Activated B cell treated with CpG ODN at 0.5 μM for 24 hours (primary cell): ENCODE measurements at regions not wholly inside any gene's neighbourhood (a gene's known extent, or its start where the extent isn't known, plus 50 kb on each side); places are given as distances from the start of the nearest gene placed in this dataset.

Experiments used
- ATAC-seq: fragments of 200-7000 bp; cut with Tn5 transposase; one replicate; pipeline ENCODE4 v1.10.0; 2021; ENCODE audit warnings: low read depth, mild to moderate bottlenecking, moderate library complexity
- CTCF ChIA-PET: fragments of 350-600 bp; sonication (Branson Sonifier 250); formaldehyde crosslinking; loops from one replicate; lab custom pipeline; 2021; ENCODE audit warnings: antibody characterized with exemption; lab: Charles Lee
- POLR2A ChIA-PET: fragments of 350-600 bp; sonication (Branson Sonifier 250); formaldehyde crosslinking; loops from one replicate; lab custom pipeline; 2021; ENCODE audit warnings: antibody characterized with exemption; lab: Charles Lee
- DNase-seq: peaks from one replicate; pipeline ENCODE4 v3.0.0; 2022
- H3K27ac Mint-ChIP-seq: one replicate; pipeline ENCODE4 v1.8.0; 2020; ENCODE audit warnings: mixed read lengths
- H3K27me3 Mint-ChIP-seq: one replicate; pipeline ENCODE4 v1.8.0; 2021; ENCODE audit warnings: mixed read lengths
- H3K36me3 Mint-ChIP-seq: one replicate; pipeline ENCODE4 v1.8.0; 2021; ENCODE audit warnings: low read depth, mixed read lengths
- H3K4me1 Mint-ChIP-seq: one replicate; pipeline ENCODE4 v1.8.0; 2021; ENCODE audit warnings: mixed read lengths
- H3K4me3 Mint-ChIP-seq: one replicate; pipeline ENCODE4 v1.8.0; 2020; ENCODE audit warnings: mild to moderate bottlenecking, mixed read lengths
- H3K9me3 Mint-ChIP-seq: one replicate; pipeline ENCODE4 v1.8.0; 2020; ENCODE audit warnings: mixed read lengths
- CTCF ChIP-seq: fragments of 200-600 bp; IDR thresholded peaks from one replicate; pipeline ENCODE4 v1.8.0; 2022; ENCODE audit warnings: antibody characterized with exemption, mild to moderate bottlenecking
- intact Hi-C: fragments of 100-400 bp; cut with micrococcal nuclease; formaldehyde crosslinking; loops from one replicate; pipeline ENCODE4 v1.15.1; 2024

- Mint-ChIP-seq H3K36me3 (no peaks in the 10 kb centered on the region), H3K9me3 (no peaks in the 10 kb centered on the region), H3K4me1 (peaks cover 62% of the 10 kb centered on the region), H3K4me3 (peak overlapping the region; percentile 75), H3K27ac (peak overlapping the region; percentile 92), H3K27me3 (no peaks in the 10 kb centered on the region)
- intact Hi-C loops = loop anchor here (2.0 to 5.0 kb wide), 6 partner anchors 21 to 473 kb away; no protein-coding TSS in a partner anchor
- ChIA-PET POLR2A (interaction anchor here (1.0 kb wide), 1 partner anchor 36 kb away, joined by 3 read pairs; no protein-coding TSS in a partner anchor), CTCF (no interaction called here)
- DNase-seq = no peak
- peak; percentile 53 for ATAC-seq
- no peak for TF ChIP-seq CTCF
Measured at GRCh38 chrX:13419918-13420317, 100.1 kb upstream of the ATXN3L start.

- peak; percentile 42 for ATAC-seq
- Mint-ChIP-seq H3K4me3 (peak overlapping the region; percentile 75), H3K9me3 (no peaks in the 10 kb centered on the region), H3K27ac (peak overlapping the region; percentile 92), H3K4me1 (peaks cover 68% of the 10 kb centered on the region), H3K36me3 (no peaks in the 10 kb centered on the region), H3K27me3 (no peaks in the 10 kb centered on the region)
- CTCF ChIA-PET = no interaction called here
- intact Hi-C loops = loop anchor here (5.0 kb wide), 5 partner anchors 68 to 472 kb away; no protein-coding TSS in a partner anchor
- no peak for TF ChIP-seq CTCF
- POLR2A ChIA-PET = interaction anchor here (0.6 kb wide), 1 partner anchor 31 kb away, joined by 6 read pairs; no protein-coding TSS in a partner anchor
- DNase-seq = no peak
Measured at GRCh38 chrX:13419276-13419675, 99.4 kb upstream of the ATXN3L start.

GRCh38 chrX:13418126-13419097 lies 98.6 kb upstream of the ATXN3L start:
- Mint-ChIP-seq H3K4me3 (peak overlapping the region; percentile 35), H3K27me3 (no peaks in the 10 kb centered on the region), H3K36me3 (no peaks in the 10 kb centered on the region), H3K4me1 (peaks cover 70% of the 10 kb centered on the region), H3K9me3 (no peaks in the 10 kb centered on the region), H3K27ac (peak overlapping the region; percentile 92)
- intact Hi-C loops = loop anchor here (5.0 kb wide), 5 partner anchors 69 to 471 kb away; no protein-coding TSS in a partner anchor
- ATAC-seq (no peak), DNase-seq (no peak)
- ChIA-PET CTCF (interaction anchor here (0.9 kb wide), 1 partner anchor 472 kb away, joined by 3 read pairs; no protein-coding TSS in a partner anchor), POLR2A (interaction anchor here (0.6 to 1.1 kb wide), 2 partner anchors 30 to 56 kb away, joined by 4 to 6 read pairs; no protein-coding TSS in a partner anchor)
- TF ChIP-seq CTCF = no peak

- intact Hi-C loops = loop anchor here (5.0 kb wide), 5 partner anchors 68 to 468 kb away; no protein-coding TSS in a partner anchor
- Mint-ChIP-seq H3K4me1 (peaks cover 60% of the 10 kb centered on the region), H3K27ac (no peak overlapping the region), H3K27me3 (no peaks in the 10 kb centered on the region), H3K36me3 (no peaks in the 10 kb centered on the region), H3K4me3 (no peak overlapping the region), H3K9me3 (no peaks in the 10 kb centered on the region)
- POLR2A ChIA-PET = no interaction called here
- ATAC-seq (no peak), DNase-seq (no peak)
- CTCF ChIA-PET = no interaction called here
- TF ChIP-seq CTCF = no peak
Measured at GRCh38 chrX:13415509-13415908, 95.7 kb upstream of the ATXN3L start.
